K562 (cell line): ENCODE measurements at regions not wholly inside any gene's neighbourhood (a gene's known extent, or its start where the extent isn't known, plus 50 kb on each side); places are given as distances from the start of the nearest gene placed in this dataset.

Experiments used
- ATAC-seq: fragments of 200-7000 bp; cut with Tn5 transposase; 3 replicates; pipeline ENCODE4 v1.9.1; 2020; ENCODE audit warnings: moderate library complexity
- BruUV-seq: library from RNA; stranded (reverse); fragments of 400-500 nt; replicated peaks from 2 replicates; lab custom pipeline; 2021; lab: Mats Ljungman, UMichigan
- CTCF ChIA-PET: fragments of 300-600 bp; formaldehyde crosslinking; extraction: SDS; loops from one replicate; lab custom pipeline; 2021; ENCODE audit warnings: low intra/inter-chr PET ratio; lab: Yijun Ruan, JAX
- POLR2A ChIA-PET: fragments of 300-600, 350-650 bp; sonication (Branson Sonifier 250); formaldehyde crosslinking; extraction: SDS; loops from one replicate; lab custom pipeline; 2021; ENCODE audit warnings: antibody characterized with exemption, inconsistent platforms; lab: Yijun Ruan, JAX
- DNase-seq, 4 experiments: peaks; one replicate each; pipeline versions ENCODE4 v3.0.0 to v3.0.0-alpha.2; 2011 to 2018; ENCODE audit warnings: low spot score in 3 of 4, mixed read lengths in 3 of 4; ENCODE audit errors: extremely low read depth in 1 of 4
- FAIRE-seq: peaks from 2 replicates; lab custom pipeline; 2011; peaks lifted over from hg19 to GRCh38; lab: Jason Lieb, UNC
- H2AFZ ChIP-seq: 2 replicates; pipeline ENCODE4 v1.6.0; 2011; ENCODE audit warnings: low read depth, low read length, control low read depth, inconsistent platforms
- H3K27ac ChIP-seq: fragments of 200-600 bp; 3 replicates; pipeline ENCODE4 v1.8.0; 2011; ENCODE audit warnings: low read depth, mild to moderate bottlenecking, control low read depth, inconsistent platforms, low read length, moderate library complexity, mixed read lengths; ENCODE audit errors: extremely low read depth
- H3K27me3 ChIP-seq, 2 experiments: fragments of 300-600 bp in 1 of 2; 2 replicates in 1 of 2; 3 replicates in 1 of 2; pipeline versions ENCODE4 v1.6.0 to v1.8.0; 2011; ENCODE audit warnings: inconsistent platforms in 2 of 2, low read length in 2 of 2, mild to moderate bottlenecking in 1 of 2, mixed read lengths in 1 of 2, moderate library complexity in 1 of 2; ENCODE audit not compliant: control insufficient read depth in 2 of 2, insufficient read depth in 2 of 2
- H3K36me3 ChIP-seq: fragments of 300-600 bp; 3 replicates; pipeline ENCODE4 v1.8.0; 2011; ENCODE audit warnings: mild to moderate bottlenecking, low read length, inconsistent platforms; ENCODE audit not compliant: control insufficient read depth, insufficient read depth
- H3K4me1 ChIP-seq, 2 experiments: fragments of 200-600 bp in 1 of 2; replicated peaks in 1 of 2; 2 replicates in 1 of 2; 3 replicates in 1 of 2; pipeline versions ENCODE4 v1.5.1 to v1.8.0; 2011; ENCODE audit warnings: inconsistent platforms in 2 of 2, low read length in 2 of 2, mild to moderate bottlenecking in 1 of 2, mixed read lengths in 1 of 2, moderate library complexity in 1 of 2; ENCODE audit not compliant: control insufficient read depth in 2 of 2, insufficient read depth in 2 of 2
- H3K4me2 ChIP-seq: 2 replicates; pipeline ENCODE4 v1.6.1; 2011; ENCODE audit warnings: low read length, control low read depth, inconsistent platforms, mixed read lengths; ENCODE audit not compliant: insufficient read depth
- H3K4me3 ChIP-seq: fragments of 200-600 bp; sonication (generic), shearing (Covaris generic); 2 replicates; pipeline ENCODE4 v1.5.1; 2016; ENCODE audit warnings: control low read depth, inconsistent platforms
- H3K79me2 ChIP-seq: fragments of 200-600 bp; 3 replicates; pipeline ENCODE4 v1.8.0; 2011; ENCODE audit warnings: low read length, inconsistent platforms; ENCODE audit not compliant: control insufficient read depth, insufficient read depth
- H3K9ac ChIP-seq, 2 experiments: 2 replicates each; pipeline versions ENCODE4 v1.6.0 to v1.6.1; 2011; ENCODE audit warnings: low read depth in 2 of 2, low read length in 2 of 2, control low read depth in 1 of 2, inconsistent platforms in 1 of 2, mild to moderate bottlenecking in 1 of 2, mixed read lengths in 1 of 2; ENCODE audit not compliant: insufficient read depth in 1 of 2
- H3K9me1 ChIP-seq: one replicate; pipeline ENCODE4 v1.6.0; 2011; ENCODE audit warnings: inconsistent platforms, mild to moderate bottlenecking, low read length, moderate library complexity; ENCODE audit not compliant: control insufficient read depth, insufficient read depth
- H3K9me3 ChIP-seq: replicated peaks from 2 replicates; pipeline ENCODE4 v1.5.1; 2011; ENCODE audit warnings: low read depth, low read length, inconsistent platforms; ENCODE audit not compliant: control insufficient read depth, insufficient read depth
- H4K20me1 ChIP-seq: replicated peaks from 2 replicates; pipeline ENCODE4 v1.6.1; 2011; ENCODE audit warnings: low read length, inconsistent platforms, mixed read lengths; ENCODE audit not compliant: control insufficient read depth, insufficient read depth
- ATF7 ChIP-seq: fragments of 450-650 bp; IDR thresholded peaks from 2 replicates; pipeline ENCODE4 v1.7.1; 2014; ENCODE audit warnings: mild to moderate bottlenecking, moderate library complexity
- CREB3L1 ChIP-seq: fragments of 450-650 bp; IDR thresholded peaks from 2 replicates; pipeline ENCODE4 v1.6.1; 2014; ENCODE audit warnings: low read depth, mild to moderate bottlenecking, moderate library complexity, borderline replicate concordance
- HOMEZ ChIP-seq: fragments of 250-450 bp; sonication (Bioruptor Pico); IDR thresholded peaks from 2 replicates; pipeline ENCODE4 v1.4.0; 2020; ENCODE audit warnings: mild to moderate bottlenecking, moderate library complexity
- IFI16 ChIP-seq: fragments of 250-450 bp; sonication (Bioruptor Pico); IDR thresholded peaks from 2 replicates; pipeline ENCODE4 v2.1.2; 2022; ENCODE audit warnings: mild to moderate bottlenecking, inconsistent platforms
- NFE2 ChIP-seq: IDR thresholded peaks from 2 replicates; pipeline ENCODE4 v1.6.1; 2014; ENCODE audit warnings: antibody characterized with exemption, low read depth
- POLR2B ChIP-seq: fragments of 450-650 bp; IDR thresholded peaks from 2 replicates; pipeline ENCODE4 v1.6.1; 2018; ENCODE audit warnings: low read depth; ENCODE audit not compliant: partially characterized antibody
- PRMT5 ChIP-seq: sonication (generic); formaldehyde crosslinking; IDR thresholded peaks from 2 replicates; pipeline ENCODE4 v1.5.0; 2020; ENCODE audit warnings: missing genetic modification reagents
- ZNF696 ChIP-seq: fragments of 250-450 bp; sonication (Bioruptor Pico); conservative IDR thresholded peaks from 2 replicates; pipeline ENCODE4 v1.4.0; 2020; ENCODE audit warnings: mild to moderate bottlenecking, moderate library complexity
- WGBS: fragments of 100-300 bp; shearing (Covaris generic); methylation state at CpG from one replicate; pipeline ENCODE4 v1.1.6; 2016; ENCODE audit warnings: low coverage, mixed read lengths; ENCODE audit not compliant: insufficient coverage; ENCODE audit errors: missing lambda C conversion rate; 5-methylcytosine and 5-hydroxymethylcytosine counted together
- in situ Hi-C: fragments of 300-500 bp; cut with MboI; formaldehyde crosslinking; loops from 4 replicates; pipeline ENCODE4 v1.15.0; 2018; ENCODE audit warnings: inconsistent platforms, mixed read lengths
- intact Hi-C: fragments of 100-400 bp; cut with micrococcal nuclease; formaldehyde crosslinking; loops from 2 replicates; pipeline ENCODE4 v1.14.2; 2022
- TF ChIP-seq, protein P1 (sequence below): sonication (generic); formaldehyde crosslinking; IDR thresholded peaks from 2 replicates; pipeline ENCODE4 v1.8.0; 2023; ENCODE audit warnings: mild to moderate bottlenecking, missing genetic modification reagents
- TF ChIP-seq, protein P2 (sequence below): fragments of 450-650 bp; formaldehyde crosslinking; IDR thresholded peaks from 2 replicates; pipeline ENCODE4 v1.4.0; 2020; ENCODE audit warnings: mild to moderate bottlenecking, moderate library complexity
- TF ChIP-seq, protein P3 (sequence below), 2 experiments: fragments of 450-650 bp in 1 of 2; IDR thresholded peaks; 2 replicates each; pipeline ENCODE4 v1.6.1; 2011 to 2017; ENCODE audit warnings: low read depth in 2 of 2, antibody characterized with exemption in 1 of 2, borderline replicate concordance in 1 of 2, low read length in 1 of 2, mild to moderate bottlenecking in 1 of 2, mixed read lengths in 1 of 2; ENCODE audit not compliant: control insufficient read depth in 1 of 2

DNA sequence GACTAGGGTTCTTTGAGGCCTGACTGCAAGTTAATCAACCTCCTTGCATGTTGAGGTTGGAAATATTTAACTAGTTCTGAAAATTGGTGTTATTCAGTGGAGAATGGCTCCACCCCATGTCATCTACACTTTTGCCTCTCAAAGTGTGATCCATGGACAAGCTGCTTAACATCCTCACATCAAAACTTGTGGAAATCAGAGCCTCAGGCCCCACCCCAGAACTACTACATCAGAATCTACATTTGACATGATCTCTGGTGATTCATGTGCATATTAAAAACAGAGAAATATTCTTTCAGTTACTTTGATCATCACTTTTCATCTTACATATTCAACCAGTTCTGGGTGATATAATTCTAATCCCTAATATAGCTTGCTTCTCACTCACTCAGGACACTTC lies 632.9 kb downstream of the ARL4A start (continued):
- TF ChIP-seq PRMT5 (CRISPR knock-in tag) (no peak), HOMEZ (CRISPR knock-in tag) (no peak)

GRCh38 chr7:13321316-13321715 lies 633.9 kb downstream of the ARL4A start:
- WGBS: 0% methylated on average over 2 of the region's 2 CpGs
- no peak for DNase-seq
- H3K9ac ChIP-seq: no peak overlapping the region
- no peak overlapping the region for H3K4me2 ChIP-seq
- intact Hi-C loops (no loop called here), in situ Hi-C loops (no loop called here)
- BruUV-seq: no TSS peak
- no peaks in the 10 kb centered on the region for H3K36me3 ChIP-seq
- no peak for ATAC-seq
- no peaks in the 10 kb centered on the region for H3K9me3 ChIP-seq
- H2AFZ ChIP-seq: no peak overlapping the region
- ChIA-PET CTCF (no interaction called here), POLR2A (no interaction called here)
- no peak overlapping the region for H3K27ac ChIP-seq
- no peaks in the 10 kb centered on the region for H3K4me1 ChIP-seq
- no peaks in the 10 kb centered on the region for H3K79me2 ChIP-seq
- H3K27me3 ChIP-seq: no peaks in the 10 kb centered on the region
- no peaks in the 10 kb centered on the region for H4K20me1 ChIP-seq
- H3K9me1 ChIP-seq: no peaks in the 10 kb centered on the region
- H3K4me3 ChIP-seq: no peak overlapping the region
- FAIRE-seq: no peak
- TF ChIP-seq, protein P1, sequence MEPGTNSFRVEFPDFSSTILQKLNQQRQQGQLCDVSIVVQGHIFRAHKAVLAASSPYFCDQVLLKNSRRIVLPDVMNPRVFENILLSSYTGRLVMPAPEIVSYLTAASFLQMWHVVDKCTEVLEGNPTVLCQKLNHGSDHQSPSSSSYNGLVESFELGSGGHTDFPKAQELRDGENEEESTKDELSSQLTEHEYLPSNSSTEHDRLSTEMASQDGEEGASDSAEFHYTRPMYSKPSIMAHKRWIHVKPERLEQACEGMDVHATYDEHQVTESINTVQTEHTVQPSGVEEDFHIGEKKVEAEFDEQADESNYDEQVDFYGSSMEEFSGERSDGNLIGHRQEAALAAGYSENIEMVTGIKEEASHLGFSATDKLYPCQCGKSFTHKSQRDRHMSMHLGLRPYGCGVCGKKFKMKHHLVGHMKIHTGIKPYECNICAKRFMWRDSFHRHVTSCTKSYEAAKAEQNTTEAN (CRISPR knock-in tag): no peak
- TF ChIP-seq ZNF696 (CRISPR knock-in tag) (no peak), NFE2 (no peak), CREB3L1 (no peak), POLR2B (no peak), ATF7 (no peak), IFI16 (no peak)
- TF ChIP-seq, protein P2, sequence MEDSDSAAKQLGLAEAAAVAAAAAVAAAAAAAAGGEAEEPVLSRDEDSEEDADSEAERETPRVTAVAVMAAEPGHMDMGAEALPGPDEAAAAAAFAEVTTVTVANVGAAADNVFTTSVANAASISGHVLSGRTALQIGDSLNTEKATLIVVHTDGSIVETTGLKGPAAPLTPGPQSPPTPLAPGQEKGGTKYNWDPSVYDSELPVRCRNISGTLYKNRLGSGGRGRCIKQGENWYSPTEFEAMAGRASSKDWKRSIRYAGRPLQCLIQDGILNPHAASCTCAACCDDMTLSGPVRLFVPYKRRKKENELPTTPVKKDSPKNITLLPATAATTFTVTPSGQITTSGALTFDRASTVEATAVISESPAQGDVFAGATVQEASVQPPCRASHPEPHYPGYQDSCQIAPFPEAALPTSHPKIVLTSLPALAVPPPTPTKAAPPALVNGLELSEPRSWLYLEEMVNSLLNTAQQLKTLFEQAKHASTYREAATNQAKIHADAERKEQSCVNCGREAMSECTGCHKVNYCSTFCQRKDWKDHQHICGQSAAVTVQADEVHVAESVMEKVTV (CRISPR knock-in tag): no peak
- TF ChIP-seq, protein P3, sequence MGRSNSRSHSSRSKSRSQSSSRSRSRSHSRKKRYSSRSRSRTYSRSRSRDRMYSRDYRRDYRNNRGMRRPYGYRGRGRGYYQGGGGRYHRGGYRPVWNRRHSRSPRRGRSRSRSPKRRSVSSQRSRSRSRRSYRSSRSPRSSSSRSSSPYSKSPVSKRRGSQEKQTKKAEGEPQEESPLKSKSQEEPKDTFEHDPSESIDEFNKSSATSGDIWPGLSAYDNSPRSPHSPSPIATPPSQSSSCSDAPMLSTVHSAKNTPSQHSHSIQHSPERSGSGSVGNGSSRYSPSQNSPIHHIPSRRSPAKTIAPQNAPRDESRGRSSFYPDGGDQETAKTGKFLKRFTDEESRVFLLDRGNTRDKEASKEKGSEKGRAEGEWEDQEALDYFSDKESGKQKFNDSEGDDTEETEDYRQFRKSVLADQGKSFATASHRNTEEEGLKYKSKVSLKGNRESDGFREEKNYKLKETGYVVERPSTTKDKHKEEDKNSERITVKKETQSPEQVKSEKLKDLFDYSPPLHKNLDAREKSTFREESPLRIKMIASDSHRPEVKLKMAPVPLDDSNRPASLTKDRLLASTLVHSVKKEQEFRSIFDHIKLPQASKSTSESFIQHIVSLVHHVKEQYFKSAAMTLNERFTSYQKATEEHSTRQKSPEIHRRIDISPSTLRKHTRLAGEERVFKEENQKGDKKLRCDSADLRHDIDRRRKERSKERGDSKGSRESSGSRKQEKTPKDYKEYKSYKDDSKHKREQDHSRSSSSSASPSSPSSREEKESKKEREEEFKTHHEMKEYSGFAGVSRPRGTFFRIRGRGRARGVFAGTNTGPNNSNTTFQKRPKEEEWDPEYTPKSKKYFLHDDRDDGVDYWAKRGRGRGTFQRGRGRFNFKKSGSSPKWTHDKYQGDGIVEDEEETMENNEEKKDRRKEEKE (IDR thresholded peaks at IDR 0.05; ENCODE audit: borderline replicate concordance in 1 of 2, control insufficient read depth in 1 of 2, low read depth in 2 of 2, low read length in 1 of 2): no peak
